GM21381 (cell line): ENCODE measurements at regions not wholly inside any gene's neighbourhood (a gene's known extent, or its start where the extent isn't known, plus 50 kb on each side); places are given as distances from the start of the nearest gene placed in this dataset.

ENCODE experiments used
- ATAC-seq: cut with Tn5 transposase; IDR thresholded peaks from one replicate; pipeline ENCODE4 v1.9.1; 2021; ENCODE audit warnings: mild to moderate bottlenecking, moderate library complexity; ENCODE audit not compliant: unreplicated experiment

GRCh38 chrX:138775517-138775916 is 64.0 kb upstream of the FGF13 start:
- ATAC-seq: no peak

- no peak for ATAC-seq
Measured at GRCh38 chrX:138771047-138771446, 59.5 kb upstream of the FGF13 start.

GRCh38 chrX:138769918-138770317 is 58.4 kb upstream of the FGF13 start:
- no peak for ATAC-seq

- no peak for ATAC-seq
Measured at GRCh38 chrX:138765051-138765450, 53.5 kb upstream of the FGF13 start.

DNA sequence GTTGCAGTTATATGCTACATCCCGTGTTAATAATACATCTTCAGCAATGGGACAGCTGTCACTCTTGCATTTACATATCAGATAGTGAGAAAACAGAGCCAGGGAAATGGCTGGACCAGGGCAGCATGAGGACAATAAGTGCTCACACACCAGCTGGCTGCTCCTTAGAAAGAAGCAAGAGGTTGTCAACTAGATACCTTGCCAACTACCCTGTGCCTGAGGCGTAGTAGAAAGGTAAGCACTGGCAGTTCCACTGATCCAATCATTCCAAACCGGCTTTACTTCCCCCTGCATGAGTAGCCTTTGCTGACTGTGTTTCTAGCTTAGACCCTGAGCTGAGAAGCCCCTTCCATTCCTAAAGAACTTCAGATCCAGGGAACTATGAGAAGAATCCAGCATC is 52.2 kb upstream of the FGF13 start:
- ATAC-seq: no peak

GRCh38 chrX:138761380-138761779 is 49.9 kb upstream of the FGF13 start:
- ATAC-seq: no peak
